B cell (primary cell): ENCODE measurements at regions not wholly inside any gene's neighbourhood (a gene's known extent, or its start where the extent isn't known, plus 50 kb on each side); places are given as distances from the start of the nearest gene placed in this dataset.

ENCODE experiments used
- ATAC-seq: fragments of 200-7000 bp; cut with Tn5 transposase; one replicate; pipeline ENCODE4 v1.10.0; 2021; ENCODE audit warnings: low read depth, mild to moderate bottlenecking, moderate number of reproducible peaks, moderate library complexity
- CTCF ChIA-PET: fragments of 350-600 bp; sonication (Branson Sonifier 250); formaldehyde crosslinking; loops from one replicate; lab custom pipeline; 2021; ENCODE audit warnings: antibody characterized with exemption, inconsistent platforms; lab: Charles Lee
- POLR2A ChIA-PET: fragments of 350-600 bp; sonication (Branson Sonifier 250); formaldehyde crosslinking; loops from one replicate; lab custom pipeline; 2021; ENCODE audit warnings: antibody characterized with exemption; lab: Charles Lee
- DNase-seq: peaks from one replicate; pipeline ENCODE4 v3.0.0; 2013
- H2AFZ ChIP-seq: 2 replicates; pipeline ENCODE4 v1.6.1; 2012; ENCODE audit warnings: mild to moderate bottlenecking, low read depth, low read length; ENCODE audit not compliant: insufficient read depth, poor library complexity, severe bottlenecking
- H3K27ac ChIP-seq, 2 donors: 1 replicate in 1 of 2; 2 replicates in 1 of 2; pipeline ENCODE4 v1.5.1; 2012 to 2013; ENCODE audit warnings: low read length in 2 of 2, mild to moderate bottlenecking in 2 of 2, moderate library complexity in 1 of 2
- H3K27me3 ChIP-seq, 4 experiments: fragments of 200-600 bp in 1 of 4; sonication (generic) in 1 of 4; replicated peaks in 1 of 4; 1 replicate in 2 of 4; 2 replicates in 2 of 4; pipeline versions ENCODE4 v1.6.1 to v1.7.0; 2013 to 2016; ENCODE audit warnings: low read length in 3 of 4, mild to moderate bottlenecking in 2 of 4, mixed read lengths in 1 of 4, moderate library complexity in 1 of 4; ENCODE audit not compliant: insufficient read depth in 4 of 4, control insufficient read depth in 3 of 4; ENCODE audit errors: control extremely low read depth in 1 of 4
- H3K36me3 ChIP-seq, 2 experiments: replicated peaks in 1 of 2; 1 replicate in 1 of 2; 2 replicates in 1 of 2; pipeline versions ENCODE4 v1.6.1 to v1.7.1; 2013; ENCODE audit warnings: low read length in 1 of 2; ENCODE audit not compliant: insufficient read depth in 2 of 2, control insufficient read depth in 1 of 2; ENCODE audit errors: control extremely low read depth in 1 of 2, extremely low read depth in 1 of 2
- H3K4me1 ChIP-seq, 2 donors: fragments of 200-600 bp in 1 of 2; sonication (generic) in 1 of 2; 1 replicate in 1 of 2; 2 replicates in 1 of 2; pipeline versions ENCODE4 v1.5.1 to v1.6.1; 2013 to 2017; ENCODE audit warnings: low read length in 2 of 2; ENCODE audit not compliant: control insufficient read depth in 2 of 2, insufficient read depth in 2 of 2
- H3K4me2 ChIP-seq: replicated peaks from 2 replicates; pipeline ENCODE3; 2012; ENCODE audit warnings: mild to moderate bottlenecking, low read depth, low read length; ENCODE audit not compliant: poor library complexity, severe bottlenecking
- H3K4me3 ChIP-seq, 5 experiments: fragments of 200-600 bp in 1 of 5; sonication (generic) in 1 of 5; 1 replicate in 3 of 5; 2 replicates in 2 of 5; pipeline versions ENCODE4 v1.5.1 to v1.7.0; 2011 to 2016; ENCODE audit warnings: low read length in 4 of 5, mild to moderate bottlenecking in 4 of 5, low read depth in 2 of 5, control low read depth in 1 of 5, moderate library complexity in 1 of 5; ENCODE audit not compliant: insufficient read depth in 1 of 5; ENCODE audit errors: control extremely low read depth in 1 of 5, extremely low read depth in 1 of 5
- H3K79me2 ChIP-seq: fragments of 200-600 bp; sonication (generic); one replicate; pipeline ENCODE4 v1.6.0; 2016; ENCODE audit warnings: low read length; ENCODE audit not compliant: control insufficient read depth, insufficient read depth
- H3K9ac ChIP-seq: fragments of 200-600 bp; sonication (generic); 2 replicates; pipeline ENCODE4 v1.6.1; 2017; ENCODE audit warnings: mild to moderate bottlenecking, low read length, moderate library complexity
- H3K9me3 ChIP-seq, 3 donors: one replicate each; pipeline versions ENCODE4 v1.6.1 to v1.7.1; 2013; ENCODE audit warnings: low read length in 2 of 3; ENCODE audit not compliant: control insufficient read depth in 2 of 3, insufficient read depth in 1 of 3; ENCODE audit errors: control extremely low read depth in 1 of 3
- H4K20me1 ChIP-seq: 2 replicates; pipeline ENCODE4 v1.6.0; 2012; ENCODE audit warnings: mild to moderate bottlenecking, low read length; ENCODE audit not compliant: insufficient read depth, control insufficient read depth, poor library complexity, severe bottlenecking
- H3K27ac Mint-ChIP-seq: one replicate; pipeline ENCODE4 v1.8.0; 2021; ENCODE audit warnings: mixed read lengths
- H3K27me3 Mint-ChIP-seq: one replicate; pipeline ENCODE4 v1.8.0; 2021; ENCODE audit warnings: mixed read lengths
- H3K4me1 Mint-ChIP-seq: one replicate; pipeline ENCODE4 v1.8.0; 2021; ENCODE audit warnings: mixed read lengths
- H3K4me3 Mint-ChIP-seq: one replicate; pipeline ENCODE4 v1.8.0; 2021; ENCODE audit warnings: mixed read lengths
- H3K9me3 Mint-ChIP-seq: one replicate; pipeline ENCODE4 v1.8.0; 2022; ENCODE audit warnings: mixed read lengths; ENCODE audit not compliant: insufficient read depth
- EZH2 ChIP-seq: IDR thresholded peaks from 2 replicates; pipeline ENCODE4 v1.6.1; 2012; ENCODE audit warnings: borderline replicate concordance, low read depth, mild to moderate bottlenecking, moderate library complexity, low read length; ENCODE audit not compliant: insufficient read depth, poor library complexity, severe bottlenecking
- WGBS: methylation state at CpG from one replicate; pipeline ENCODE4 v1.1.5; 2013; ENCODE audit warnings: missing lambda C conversion rate; ENCODE audit not compliant: insufficient coverage; 5-methylcytosine and 5-hydroxymethylcytosine counted together
- intact Hi-C: fragments of 100-400 bp; cut with micrococcal nuclease; formaldehyde crosslinking; loops from one replicate; pipeline ENCODE4 v1.10.0; 2022
- TF ChIP-seq, protein P1 (sequence below): fragments of 200-600 bp; IDR thresholded peaks from one replicate; pipeline ENCODE4 v1.8.0; 2022; ENCODE audit warnings: antibody characterized with exemption, mild to moderate bottlenecking

DNA sequence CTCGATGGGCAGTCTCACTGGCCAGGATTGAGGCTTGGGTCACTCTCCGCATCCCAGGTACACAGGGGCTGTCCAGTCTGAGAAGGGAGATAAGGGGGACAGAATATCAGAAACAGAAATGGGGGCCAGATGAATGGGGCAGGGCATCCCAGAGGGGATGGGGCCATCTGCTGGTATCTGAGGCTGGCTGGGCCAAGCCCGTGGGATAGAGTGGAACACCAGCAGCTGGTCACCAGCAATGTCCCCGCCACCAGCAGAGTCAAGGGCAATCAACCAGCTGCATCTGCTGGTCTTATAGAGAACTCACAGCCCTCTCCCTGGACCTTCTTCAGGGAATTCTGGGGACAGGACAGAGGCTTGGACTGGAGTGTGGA, 128.8 kb upstream of the HAAO start:
- H3K4me3 ChIP-seq, result no peak overlapping the region
- no peaks in the 10 kb centered on the region for H3K4me1 Mint-ChIP-seq
- H3K27me3 ChIP-seq, result no peaks in the 10 kb centered on the region
- no peaks in the 10 kb centered on the region for H4K20me1 ChIP-seq
- no peaks in the 10 kb centered on the region for H3K36me3 ChIP-seq
- 67% methylated on average over 4 of the region's 4 CpGs for WGBS
- H3K27ac ChIP-seq, result no peak overlapping the region
- ChIA-PET CTCF (no interaction called here), POLR2A (no interaction called here)
- TF ChIP-seq EZH2, result no peak
- TF ChIP-seq, protein P1, sequence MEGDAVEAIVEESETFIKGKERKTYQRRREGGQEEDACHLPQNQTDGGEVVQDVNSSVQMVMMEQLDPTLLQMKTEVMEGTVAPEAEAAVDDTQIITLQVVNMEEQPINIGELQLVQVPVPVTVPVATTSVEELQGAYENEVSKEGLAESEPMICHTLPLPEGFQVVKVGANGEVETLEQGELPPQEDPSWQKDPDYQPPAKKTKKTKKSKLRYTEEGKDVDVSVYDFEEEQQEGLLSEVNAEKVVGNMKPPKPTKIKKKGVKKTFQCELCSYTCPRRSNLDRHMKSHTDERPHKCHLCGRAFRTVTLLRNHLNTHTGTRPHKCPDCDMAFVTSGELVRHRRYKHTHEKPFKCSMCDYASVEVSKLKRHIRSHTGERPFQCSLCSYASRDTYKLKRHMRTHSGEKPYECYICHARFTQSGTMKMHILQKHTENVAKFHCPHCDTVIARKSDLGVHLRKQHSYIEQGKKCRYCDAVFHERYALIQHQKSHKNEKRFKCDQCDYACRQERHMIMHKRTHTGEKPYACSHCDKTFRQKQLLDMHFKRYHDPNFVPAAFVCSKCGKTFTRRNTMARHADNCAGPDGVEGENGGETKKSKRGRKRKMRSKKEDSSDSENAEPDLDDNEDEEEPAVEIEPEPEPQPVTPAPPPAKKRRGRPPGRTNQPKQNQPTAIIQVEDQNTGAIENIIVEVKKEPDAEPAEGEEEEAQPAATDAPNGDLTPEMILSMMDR, result no peak
- no peaks in the 10 kb centered on the region for H3K9me3 ChIP-seq
- no peak for DNase-seq
- H2AFZ ChIP-seq, result no peak overlapping the region
- no peaks in the 10 kb centered on the region for H3K9me3 Mint-ChIP-seq
- intact Hi-C loops, result no loop called here
- no peak overlapping the region for H3K9ac ChIP-seq
- no peak for ATAC-seq
- H3K79me2 ChIP-seq, result no peaks in the 10 kb centered on the region
- no peak overlapping the region for H3K4me2 ChIP-seq
- no peak overlapping the region for H3K27ac Mint-ChIP-seq
- no peak overlapping the region for H3K4me3 Mint-ChIP-seq
- H3K27me3 Mint-ChIP-seq, result peaks cover 18% of the 10 kb centered on the region
- H3K4me1 ChIP-seq, result no peaks in the 10 kb centered on the region

DNA sequence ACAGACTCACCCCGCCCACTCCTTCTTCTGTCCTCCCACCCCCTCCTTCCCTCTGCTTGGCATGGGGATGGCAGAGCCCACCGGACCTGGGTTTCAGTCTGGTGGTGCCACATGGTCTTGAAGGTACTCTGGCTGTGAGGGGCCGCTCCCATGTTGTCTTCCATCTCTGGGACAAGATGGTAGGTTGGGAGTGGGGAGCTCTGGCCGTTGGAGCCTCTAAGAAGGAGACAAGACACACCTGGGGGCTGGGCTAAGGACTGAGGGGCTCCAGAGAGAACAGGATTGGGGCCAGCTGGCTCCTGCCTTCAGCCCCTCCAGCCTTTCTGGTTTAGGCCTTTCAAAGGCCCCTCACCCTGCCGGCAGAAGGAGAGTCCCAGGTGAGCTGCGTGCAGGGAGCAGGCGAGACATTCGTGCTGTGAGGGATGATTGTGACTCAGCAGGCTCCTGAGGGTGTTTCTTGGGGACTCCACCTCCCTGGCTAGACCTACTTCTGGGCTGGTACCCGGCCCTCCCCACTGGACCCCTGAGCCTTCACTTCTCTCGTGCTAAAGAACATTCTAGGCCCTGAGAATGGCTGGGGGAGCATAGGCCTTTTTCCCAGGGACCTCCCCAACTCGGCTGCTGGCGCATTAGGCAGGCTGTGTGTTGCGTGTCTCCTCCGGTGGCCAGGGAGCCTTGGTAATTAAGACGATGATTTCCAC, 128.2 kb upstream of the HAAO start:
- no peak overlapping the region for H3K27ac Mint-ChIP-seq
- ATAC-seq, result no peak

More for the DNA sequence above, 128.2 kb upstream of the HAAO start:
- no peak overlapping the region for H3K27ac ChIP-seq
- WGBS, result 84% methylated on average over 12 of the region's 15 CpGs
- POLR2A ChIA-PET, result no interaction called here
- H2AFZ ChIP-seq, result no peak overlapping the region
- H3K9ac ChIP-seq, result no peak overlapping the region
- Mint-ChIP-seq H3K4me3 (no peak overlapping the region), H3K4me1 (no peaks in the 10 kb centered on the region), H3K27me3 (peaks cover 18% of the 10 kb centered on the region), H3K9me3 (no peaks in the 10 kb centered on the region)
- DNase-seq, result no peak
- intact Hi-C loops, result no loop called here
- H3K4me1 ChIP-seq, result no peaks in the 10 kb centered on the region
- CTCF ChIA-PET, result no interaction called here
- H3K27me3 ChIP-seq, result no peaks in the 10 kb centered on the region
- H3K4me3 ChIP-seq, result no peak overlapping the region
- no peak for TF ChIP-seq EZH2
- TF ChIP-seq, protein P1, result no peak
- no peak overlapping the region for H3K4me2 ChIP-seq
- H3K9me3 ChIP-seq, result no peaks in the 10 kb centered on the region
- no peaks in the 10 kb centered on the region for H3K79me2 ChIP-seq
- H3K36me3 ChIP-seq, result no peaks in the 10 kb centered on the region
- no peaks in the 10 kb centered on the region for H4K20me1 ChIP-seq
